Upper lobe of left lung (tissue), 4 donors: ENCODE measurements at regions not wholly inside any gene's neighbourhood (a gene's known extent, or its start where the extent isn't known, plus 50 kb on each side); places are given as distances from the start of the nearest gene placed in this dataset.
"Not testable (repeated sequence)": the region's sequence is repeated elsewhere in the genome, so short reads cannot be mapped to it uniquely, and the experiment has no call there.

Source experiments
- EP300 ChIP-seq, 4 donors: sonication (generic); formaldehyde crosslinking; IDR thresholded peaks; one replicate each; pipeline ENCODE4 v1.5.1; 2017; ENCODE audit warnings: antibody characterized with exemption in 4 of 4, control low read depth in 2 of 4
- TF ChIP-seq, protein P1 (sequence below), 6 experiments: fragments of 450-650 bp in 4 of 6; fragments of 200-600 bp in 2 of 6; sonication (generic) in 2 of 6; IDR thresholded peaks; one replicate each; pipeline ENCODE4 v1.5.1; 2016 to 2019; ENCODE audit warnings: antibody characterized with exemption in 6 of 6

GRCh38 chr1:120955961-120956360 is 66.4 kb downstream of the PPIAL4A start:
- TF ChIP-seq, protein P1, sequence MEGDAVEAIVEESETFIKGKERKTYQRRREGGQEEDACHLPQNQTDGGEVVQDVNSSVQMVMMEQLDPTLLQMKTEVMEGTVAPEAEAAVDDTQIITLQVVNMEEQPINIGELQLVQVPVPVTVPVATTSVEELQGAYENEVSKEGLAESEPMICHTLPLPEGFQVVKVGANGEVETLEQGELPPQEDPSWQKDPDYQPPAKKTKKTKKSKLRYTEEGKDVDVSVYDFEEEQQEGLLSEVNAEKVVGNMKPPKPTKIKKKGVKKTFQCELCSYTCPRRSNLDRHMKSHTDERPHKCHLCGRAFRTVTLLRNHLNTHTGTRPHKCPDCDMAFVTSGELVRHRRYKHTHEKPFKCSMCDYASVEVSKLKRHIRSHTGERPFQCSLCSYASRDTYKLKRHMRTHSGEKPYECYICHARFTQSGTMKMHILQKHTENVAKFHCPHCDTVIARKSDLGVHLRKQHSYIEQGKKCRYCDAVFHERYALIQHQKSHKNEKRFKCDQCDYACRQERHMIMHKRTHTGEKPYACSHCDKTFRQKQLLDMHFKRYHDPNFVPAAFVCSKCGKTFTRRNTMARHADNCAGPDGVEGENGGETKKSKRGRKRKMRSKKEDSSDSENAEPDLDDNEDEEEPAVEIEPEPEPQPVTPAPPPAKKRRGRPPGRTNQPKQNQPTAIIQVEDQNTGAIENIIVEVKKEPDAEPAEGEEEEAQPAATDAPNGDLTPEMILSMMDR (IDR thresholded peaks at IDR 0.05): not testable (repeated sequence)
- TF ChIP-seq EP300 (IDR thresholded peaks at IDR 0.05): not testable (repeated sequence)
